H9 (cell line): ENCODE measurements at regions not wholly inside any gene's neighbourhood (a gene's known extent, or its start where the extent isn't known, plus 50 kb on each side); places are given as distances from the start of the nearest gene placed in this dataset.

Experiments
- DNase-seq: peaks from one replicate; pipeline ENCODE4 v3.0.0-alpha.2; 2017
- H2AFZ ChIP-seq: one replicate; pipeline ENCODE4 v1.6.1; 2013; ENCODE audit warnings: mild to moderate bottlenecking, low read length, control low read depth, moderate library complexity
- H2AK5ac ChIP-seq: 2 replicates; pipeline ENCODE4 v1.6.1; 2013; ENCODE audit warnings: low read length, control low read depth, mixed read lengths; ENCODE audit not compliant: insufficient read length
- H2BK120ac ChIP-seq: one replicate; pipeline ENCODE4 v1.6.1; 2013; ENCODE audit warnings: low read depth, mild to moderate bottlenecking, low read length, control low read depth, inconsistent platforms; ENCODE audit not compliant: poor library complexity, severe bottlenecking
- H2BK12ac ChIP-seq: 2 replicates; pipeline ENCODE4 v1.6.1; 2013; ENCODE audit warnings: low read length, control low read depth, mixed read lengths, low read depth; ENCODE audit not compliant: insufficient read length
- H2BK15ac ChIP-seq: 2 replicates; pipeline ENCODE4 v1.6.1; 2013; ENCODE audit warnings: low read depth, low read length, control low read depth
- H2BK20ac ChIP-seq: one replicate; pipeline ENCODE4 v1.6.1; 2013; ENCODE audit warnings: low read depth, mild to moderate bottlenecking, low read length, control low read depth, inconsistent platforms; ENCODE audit not compliant: poor library complexity, severe bottlenecking
- H2BK5ac ChIP-seq: 2 replicates; pipeline ENCODE4 v1.6.1; 2013; ENCODE audit warnings: low read length, control low read depth, mixed read lengths; ENCODE audit not compliant: insufficient read length
- H3K14ac ChIP-seq: 2 replicates; pipeline ENCODE4 v1.6.1; 2013; ENCODE audit warnings: low read length, control low read depth; ENCODE audit not compliant: insufficient read depth
- H3K18ac ChIP-seq: 2 replicates; pipeline ENCODE4 v1.6.1; 2013; ENCODE audit warnings: low read depth, mild to moderate bottlenecking, mixed read lengths, low read length, control low read depth; ENCODE audit not compliant: insufficient read length
- H3K23ac ChIP-seq: 2 replicates; pipeline ENCODE4 v1.6.1; 2013; ENCODE audit warnings: low read length, control low read depth, mixed read lengths, low read depth; ENCODE audit not compliant: insufficient read length
- H3K23me2 ChIP-seq: 2 replicates; pipeline ENCODE4 v1.6.1; 2013; ENCODE audit warnings: low read depth, mild to moderate bottlenecking, mixed read lengths, low read length, control low read depth; ENCODE audit not compliant: insufficient read length, poor library complexity, severe bottlenecking
- H3K27ac ChIP-seq: 2 replicates; pipeline ENCODE4 v1.5.1; 2013; ENCODE audit warnings: low read length, control low read depth, mixed read lengths, low read depth; ENCODE audit not compliant: insufficient read length
- H3K27me3 ChIP-seq: 2 replicates; pipeline ENCODE4 v1.6.1; 2013; ENCODE audit warnings: low read length, control low read depth, inconsistent platforms; ENCODE audit not compliant: insufficient read depth
- H3K4ac ChIP-seq: 2 replicates; pipeline ENCODE4 v1.6.1; 2013; ENCODE audit warnings: low read depth, mild to moderate bottlenecking, control low read depth, inconsistent platforms, low read length, moderate library complexity
- H3K4me1 ChIP-seq: 2 replicates; pipeline ENCODE4 v1.6.1; 2013; ENCODE audit warnings: low read length, control low read depth, inconsistent platforms; ENCODE audit not compliant: insufficient read depth
- H3K4me2 ChIP-seq: 2 replicates; pipeline ENCODE4 v1.6.1; 2013; ENCODE audit warnings: low read length, control low read depth, mixed read lengths; ENCODE audit not compliant: insufficient read length, insufficient read depth
- H3K56ac ChIP-seq: 2 replicates; pipeline ENCODE4 v1.6.1; 2013; ENCODE audit warnings: low read depth, mild to moderate bottlenecking, mixed read lengths, low read length, control low read depth; ENCODE audit not compliant: insufficient read length
- H3K79me1 ChIP-seq: 2 replicates; pipeline ENCODE4 v1.6.1; 2013; ENCODE audit warnings: low read depth, mild to moderate bottlenecking, moderate library complexity, low read length, control low read depth, inconsistent platforms; ENCODE audit not compliant: insufficient read depth, poor library complexity, severe bottlenecking
- H3K79me2 ChIP-seq: 2 replicates; pipeline ENCODE4 v1.6.1; 2013; ENCODE audit warnings: low read length, control low read depth, inconsistent platforms; ENCODE audit not compliant: insufficient read depth
- H3K9ac ChIP-seq: 2 replicates; pipeline ENCODE4 v1.6.1; 2013; ENCODE audit warnings: low read length, control low read depth, mixed read lengths; ENCODE audit not compliant: insufficient read length; ENCODE audit errors: extremely low read depth
- H3K9me3 ChIP-seq: one replicate; pipeline ENCODE4 v1.6.1; 2013; ENCODE audit warnings: low read depth, low read length, inconsistent platforms; ENCODE audit not compliant: control insufficient read depth
- H3T11ph ChIP-seq: one replicate; pipeline ENCODE4 v1.6.1; 2013; ENCODE audit warnings: mild to moderate bottlenecking, low read length, control low read depth, inconsistent platforms
- H4K20me1 ChIP-seq: one replicate; pipeline ENCODE4 v1.6.1; 2013; ENCODE audit not compliant: control insufficient read depth, insufficient read length, insufficient read depth
- H4K5ac ChIP-seq: 2 replicates; pipeline ENCODE4 v1.6.1; 2013; ENCODE audit warnings: low read depth, mild to moderate bottlenecking, mixed read lengths, low read length, control low read depth; ENCODE audit not compliant: insufficient read length
- H4K8ac ChIP-seq: replicated peaks from 2 replicates; pipeline ENCODE4 v1.6.1; 2013; ENCODE audit warnings: low read length, control low read depth, mixed read lengths, low read depth; ENCODE audit not compliant: insufficient read length
- H4K91ac ChIP-seq: 2 replicates; pipeline ENCODE4 v1.6.1; 2013; ENCODE audit warnings: low read depth, mild to moderate bottlenecking, moderate library complexity, mixed read lengths, low read length, control low read depth; ENCODE audit not compliant: insufficient read length
- H3K27ac Mint-ChIP-seq, 3 experiments: 2 replicates in 2 of 3; 3 replicates in 1 of 3; pipeline ENCODE4 v1.8.0; 2020 to 2021; ENCODE audit warnings: mixed read lengths in 3 of 3, mild to moderate bottlenecking in 1 of 3, moderate library complexity in 1 of 3
- H3K27me3 Mint-ChIP-seq: 2 replicates; pipeline ENCODE4 v1.8.0; 2021; ENCODE audit warnings: low read depth, mild to moderate bottlenecking, moderate library complexity, mixed read lengths
- H3K36me3 Mint-ChIP-seq, 3 experiments: 2 replicates in 2 of 3; 3 replicates in 1 of 3; pipeline ENCODE4 v1.8.0; 2020 to 2021; ENCODE audit warnings: low read depth in 3 of 3, mixed read lengths in 3 of 3; ENCODE audit not compliant: insufficient read depth in 1 of 3
- H3K4me1 Mint-ChIP-seq, 2 experiments: 2 replicates each; pipeline ENCODE4 v1.8.0; 2020; ENCODE audit warnings: mixed read lengths in 2 of 2
- H3K4me3 Mint-ChIP-seq, 2 experiments: 2 replicates in 1 of 2; 3 replicates in 1 of 2; pipeline ENCODE4 v1.8.0; 2020 to 2021; ENCODE audit warnings: mild to moderate bottlenecking in 2 of 2, mixed read lengths in 2 of 2, moderate library complexity in 1 of 2
- H3K9me3 Mint-ChIP-seq, 2 experiments: 2 replicates in 1 of 2; 3 replicates in 1 of 2; pipeline ENCODE4 v1.8.0; 2020; ENCODE audit warnings: mild to moderate bottlenecking in 2 of 2, mixed read lengths in 2 of 2, moderate library complexity in 1 of 2
- WGBS: extraction: QIAGEN DNeasy Blood & Tissue Kit; methylation state at CpG from one replicate; pipeline ENCODE4 v1.1.7; 2013; ENCODE audit warnings: missing lambda C conversion rate, low lambda C conversion rate, mixed read lengths; ENCODE audit not compliant: insufficient read length; ENCODE audit errors: extremely low coverage; 5-methylcytosine and 5-hydroxymethylcytosine counted together
- TF ChIP-seq, protein P1 (sequence below): fragments of 200-600 bp; sonication (generic); conservative IDR thresholded peaks from 3 replicates; pipeline ENCODE4 v1.8.0; 2021; ENCODE audit warnings: antibody characterized with exemption, mild to moderate bottlenecking

- H3T11ph ChIP-seq, result no peak overlapping the region
- no peaks in the 10 kb centered on the region for H3K36me3 Mint-ChIP-seq
- H3K9me3 Mint-ChIP-seq, result no peaks in the 10 kb centered on the region
- no peak overlapping the region for H2BK120ac ChIP-seq
- H4K20me1 ChIP-seq, result no peaks in the 10 kb centered on the region
- H4K8ac ChIP-seq, result no peak overlapping the region
- H2BK5ac ChIP-seq, result no peak overlapping the region
- H3K4me1 Mint-ChIP-seq, result no peaks in the 10 kb centered on the region
- H3K9ac ChIP-seq, result no peak overlapping the region
- no peak overlapping the region for H3K56ac ChIP-seq
- H3K4me1 ChIP-seq, result no peaks in the 10 kb centered on the region
- no CpG with 5 or more reads among the region's 3 CpGs for WGBS
- no peak overlapping the region for H3K27ac Mint-ChIP-seq
- TF ChIP-seq, protein P1, sequence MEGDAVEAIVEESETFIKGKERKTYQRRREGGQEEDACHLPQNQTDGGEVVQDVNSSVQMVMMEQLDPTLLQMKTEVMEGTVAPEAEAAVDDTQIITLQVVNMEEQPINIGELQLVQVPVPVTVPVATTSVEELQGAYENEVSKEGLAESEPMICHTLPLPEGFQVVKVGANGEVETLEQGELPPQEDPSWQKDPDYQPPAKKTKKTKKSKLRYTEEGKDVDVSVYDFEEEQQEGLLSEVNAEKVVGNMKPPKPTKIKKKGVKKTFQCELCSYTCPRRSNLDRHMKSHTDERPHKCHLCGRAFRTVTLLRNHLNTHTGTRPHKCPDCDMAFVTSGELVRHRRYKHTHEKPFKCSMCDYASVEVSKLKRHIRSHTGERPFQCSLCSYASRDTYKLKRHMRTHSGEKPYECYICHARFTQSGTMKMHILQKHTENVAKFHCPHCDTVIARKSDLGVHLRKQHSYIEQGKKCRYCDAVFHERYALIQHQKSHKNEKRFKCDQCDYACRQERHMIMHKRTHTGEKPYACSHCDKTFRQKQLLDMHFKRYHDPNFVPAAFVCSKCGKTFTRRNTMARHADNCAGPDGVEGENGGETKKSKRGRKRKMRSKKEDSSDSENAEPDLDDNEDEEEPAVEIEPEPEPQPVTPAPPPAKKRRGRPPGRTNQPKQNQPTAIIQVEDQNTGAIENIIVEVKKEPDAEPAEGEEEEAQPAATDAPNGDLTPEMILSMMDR, result no peak
- no peak overlapping the region for H3K23ac ChIP-seq
- no peaks in the 10 kb centered on the region for H3K23me2 ChIP-seq
- H3K79me1 ChIP-seq, result no peaks in the 10 kb centered on the region
- H2BK15ac ChIP-seq, result no peak overlapping the region
- H3K79me2 ChIP-seq, result no peaks in the 10 kb centered on the region
- H3K9me3 ChIP-seq, result no peaks in the 10 kb centered on the region
- no peak overlapping the region for H3K4me3 Mint-ChIP-seq
- no peak overlapping the region for H3K18ac ChIP-seq
- no peak for DNase-seq
- H3K4me2 ChIP-seq, result no peak overlapping the region
- no peak overlapping the region for H3K14ac ChIP-seq
- H2BK12ac ChIP-seq, result no peak overlapping the region
- H3K4ac ChIP-seq, result no peak overlapping the region
- H3K27ac ChIP-seq, result no peak overlapping the region
- no peaks in the 10 kb centered on the region for H3K27me3 ChIP-seq
- H2AFZ ChIP-seq, result no peak overlapping the region
- no peak overlapping the region for H2BK20ac ChIP-seq
- no peak overlapping the region for H4K91ac ChIP-seq
- H4K5ac ChIP-seq, result no peak overlapping the region
- peaks cover 59% of the 10 kb centered on the region for H3K27me3 Mint-ChIP-seq
- no peak overlapping the region for H2AK5ac ChIP-seq
Measured at GRCh38 chr2:176501617-176502016, 232.4 kb downstream of the MTX2 start.
